ENCODE measurements at regions not wholly inside any gene's neighbourhood (a gene's known extent, or its start where the extent isn't known, plus 50 kb on each side); places are given as distances from the start of the nearest gene placed in this dataset.

DNA sequence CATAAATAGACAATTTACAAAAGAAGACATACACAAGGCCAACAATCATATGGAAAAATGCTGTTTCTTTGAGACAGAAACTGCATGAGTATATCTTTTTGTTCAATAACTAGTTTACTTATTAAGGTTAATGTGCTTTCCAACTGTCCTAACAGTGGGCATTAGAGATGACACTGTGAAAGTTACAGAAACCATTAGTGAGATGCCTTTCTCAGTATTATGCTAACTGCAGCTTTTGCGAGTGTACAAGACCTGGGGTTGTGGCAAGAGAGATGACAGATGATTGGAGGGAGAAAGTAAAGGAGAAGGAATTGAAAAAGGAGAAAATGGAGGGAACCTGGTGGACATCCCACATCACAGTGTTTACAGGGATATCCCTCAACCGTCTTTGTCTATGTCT is 640.5 kb downstream of the ZPLD1 start:
- FAIRE-seq, result no peak

DNA sequence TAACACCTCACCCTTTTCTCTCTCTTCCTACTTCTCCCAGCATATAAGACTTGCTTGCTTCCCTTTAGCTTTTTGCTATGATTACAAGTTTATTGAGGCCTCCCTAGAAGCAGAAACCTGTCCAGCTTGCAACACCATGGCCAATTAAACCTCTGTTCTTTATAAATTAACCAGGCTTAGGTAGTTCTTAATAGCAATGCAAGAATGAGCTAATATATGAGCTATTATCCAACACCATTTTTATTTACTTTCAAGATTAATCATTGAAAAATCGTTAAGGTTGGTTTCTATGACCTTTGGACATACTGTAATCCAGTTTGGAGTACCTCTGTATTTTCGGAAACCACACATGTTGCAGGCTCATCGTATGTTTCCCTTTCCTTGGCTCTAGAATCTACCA is 643.1 kb downstream of the ZPLD1 start:
- no peak for FAIRE-seq

DNA sequence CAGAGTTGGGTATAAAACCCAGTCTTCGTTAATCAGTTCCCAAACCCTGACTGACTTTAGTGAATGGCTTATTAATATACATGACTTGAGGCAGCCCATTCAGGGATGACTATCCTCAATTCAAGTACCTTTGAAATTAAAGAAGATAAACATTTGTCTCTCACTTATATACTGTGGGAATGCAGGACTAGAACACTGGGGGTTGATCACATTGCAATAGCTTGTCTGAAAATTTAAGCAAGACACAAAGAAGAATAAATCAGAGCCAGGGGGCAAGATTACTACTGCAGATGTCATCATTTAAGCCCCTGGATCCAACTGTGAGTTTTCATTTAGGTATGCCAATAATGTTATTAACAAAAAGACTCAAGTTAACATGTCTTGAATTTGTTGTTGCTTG is 647.7 kb downstream of the ZPLD1 start:
- FAIRE-seq, result no peak

DNA sequence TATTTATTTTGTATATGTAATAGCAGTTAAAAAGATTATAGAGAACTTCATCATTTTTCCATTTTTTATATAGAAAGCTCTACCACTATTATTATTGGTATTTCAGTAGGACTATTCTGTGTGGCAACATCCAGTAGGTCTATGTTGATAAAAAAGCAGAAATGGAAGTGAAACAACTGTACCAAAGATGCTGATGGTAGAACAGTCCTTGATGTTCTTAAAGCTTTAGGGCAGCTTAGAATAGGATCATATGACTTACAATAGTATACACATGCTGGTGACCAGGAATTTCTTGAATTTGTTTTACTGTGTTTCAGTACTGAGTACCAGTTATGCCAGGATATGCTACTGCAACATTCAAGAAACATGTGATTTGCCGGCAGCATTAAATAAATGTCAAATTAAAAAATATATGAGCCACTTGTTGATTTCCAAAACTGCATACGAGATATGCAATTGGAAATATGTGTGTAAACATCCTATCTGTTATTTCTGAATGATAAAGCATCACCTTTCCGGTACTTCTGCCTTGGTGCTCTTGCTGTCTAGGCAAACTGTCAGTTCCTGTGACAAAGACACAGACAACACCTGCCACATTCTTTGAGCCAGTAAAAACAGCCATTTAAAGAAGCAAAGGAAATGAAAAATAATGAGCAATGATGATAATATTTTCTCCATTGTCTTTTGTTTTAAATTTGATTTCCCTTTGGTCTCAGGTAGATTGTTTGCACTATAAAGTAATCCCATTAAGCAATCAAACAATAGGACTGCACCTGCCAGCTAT is 649.2 kb downstream of the ZPLD1 start:
- no peak for FAIRE-seq

DNA sequence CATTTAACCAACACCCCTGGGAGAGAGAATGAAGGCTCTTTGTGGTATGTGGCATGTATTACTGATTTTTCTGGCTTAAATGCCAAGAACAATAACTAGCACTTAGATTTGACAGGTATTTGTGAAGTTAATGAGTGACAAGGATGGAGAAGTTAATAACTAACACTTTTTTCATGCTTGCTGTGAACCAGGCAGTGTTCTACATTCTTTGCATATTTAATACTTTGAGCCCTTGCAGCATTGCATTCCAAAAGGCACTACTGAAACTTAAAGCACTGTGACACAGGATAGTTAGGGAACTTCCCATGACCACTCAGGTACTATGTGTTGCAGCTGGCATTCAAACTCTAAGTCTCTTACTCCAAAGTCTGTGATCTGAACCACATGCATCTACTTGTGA is 650.6 kb downstream of the ZPLD1 start:
- no peak for FAIRE-seq

DNA sequence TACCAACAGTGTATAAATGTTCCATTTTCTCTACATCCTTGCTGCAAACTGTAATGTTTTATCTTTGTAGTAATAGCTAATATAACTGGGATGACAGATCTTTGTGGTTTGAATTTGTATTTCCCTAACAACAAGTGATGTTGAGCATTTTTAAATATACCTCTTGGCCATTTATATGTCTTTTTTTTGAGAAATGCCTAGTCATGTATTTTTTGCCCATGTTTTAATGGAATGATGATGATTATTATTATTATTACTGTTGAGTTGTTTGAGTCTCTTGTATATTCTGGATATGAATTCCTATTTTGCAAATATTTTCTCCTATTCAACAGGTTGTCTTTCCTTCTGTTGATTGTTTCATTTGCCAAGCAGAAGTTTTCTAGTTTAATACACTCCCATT is 654.9 kb downstream of the ZPLD1 start:
- FAIRE-seq, result no peak

DNA sequence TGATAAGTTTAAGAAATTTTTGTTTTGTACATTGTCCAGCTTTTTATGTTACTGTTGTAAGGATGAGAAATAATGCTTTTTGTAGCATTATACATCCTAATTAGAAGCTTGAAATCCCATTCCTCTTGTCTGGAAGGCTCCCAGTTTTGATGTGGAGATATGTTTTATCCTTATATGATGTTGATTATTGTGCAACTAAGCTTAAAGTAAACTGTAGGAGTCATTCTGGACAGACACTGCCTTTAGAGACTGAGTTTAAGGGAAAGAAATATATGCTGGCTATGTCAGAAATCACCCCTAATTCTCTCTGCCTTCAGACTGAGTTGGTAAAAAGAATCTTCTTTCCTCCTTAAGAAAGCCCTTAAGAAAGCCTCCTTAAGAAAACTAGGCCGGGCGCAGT is 670.4 kb downstream of the ZPLD1 start:
- no peak for FAIRE-seq

DNA sequence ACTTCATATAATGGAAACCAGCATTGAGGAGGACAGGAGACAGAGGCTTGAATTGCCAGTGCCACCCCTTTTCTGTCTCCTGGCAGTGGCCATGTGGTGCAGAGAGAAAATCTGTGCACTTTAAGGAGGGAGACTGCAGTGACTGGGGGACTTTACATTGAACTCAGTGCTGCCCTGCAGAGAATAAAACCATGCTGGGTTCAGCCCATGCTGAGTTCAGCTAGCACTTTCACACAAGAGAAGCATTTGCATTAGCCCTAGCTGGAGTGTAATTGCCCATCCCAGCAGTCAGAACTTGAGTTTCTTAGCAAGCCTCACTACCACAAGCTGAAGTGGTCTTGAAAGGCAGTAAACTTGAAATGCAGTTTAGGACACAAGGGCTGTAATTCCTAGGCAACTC is 677.5 kb downstream of the ZPLD1 start:
- FAIRE-seq, result no peak

DNA sequence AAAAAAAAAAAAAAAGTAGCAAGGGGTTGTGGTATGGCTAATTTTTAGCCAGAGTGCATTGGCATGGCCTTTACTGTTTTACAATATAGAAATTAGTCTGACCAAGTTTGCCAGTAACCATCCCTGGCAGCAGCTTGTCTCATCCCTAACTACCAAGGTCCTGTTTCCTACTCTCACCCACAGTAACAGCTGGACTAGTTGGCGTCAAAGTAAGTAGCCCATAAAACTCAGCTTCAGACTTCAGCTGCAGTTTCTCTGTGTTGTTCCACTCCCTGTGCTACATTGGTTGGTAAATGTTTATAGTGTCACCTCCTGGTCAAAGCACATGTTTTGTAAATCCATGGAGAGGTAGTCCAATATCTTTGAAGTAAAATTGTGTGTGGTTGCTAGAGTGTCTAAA is 691.3 kb downstream of the ZPLD1 start:
- no peak for FAIRE-seq

DNA sequence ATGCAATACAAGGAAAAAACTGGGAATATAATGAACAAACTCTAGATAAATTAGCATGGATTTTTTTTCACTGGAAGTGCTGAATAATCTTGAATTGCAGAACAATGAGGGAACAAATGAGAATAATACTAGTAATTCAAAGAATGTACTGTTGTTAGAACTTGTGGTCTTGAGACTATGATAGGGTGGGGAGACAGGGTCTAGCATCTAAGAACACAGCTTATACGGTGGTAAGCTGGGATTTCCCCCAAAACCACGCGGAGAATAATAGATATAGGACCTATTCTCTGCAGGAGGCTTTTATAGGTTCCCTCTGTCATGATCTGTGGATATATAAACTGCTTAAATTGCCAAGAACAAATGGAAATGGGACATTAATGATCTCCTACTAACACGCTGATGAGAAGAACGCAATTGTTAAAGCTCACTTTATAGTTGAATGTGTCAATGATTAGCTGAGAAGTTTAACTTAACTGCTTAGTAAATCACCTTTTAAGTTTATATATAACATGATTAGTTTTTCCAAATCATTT is 692.3 kb downstream of the ZPLD1 start:
- FAIRE-seq, result no peak

DNA sequence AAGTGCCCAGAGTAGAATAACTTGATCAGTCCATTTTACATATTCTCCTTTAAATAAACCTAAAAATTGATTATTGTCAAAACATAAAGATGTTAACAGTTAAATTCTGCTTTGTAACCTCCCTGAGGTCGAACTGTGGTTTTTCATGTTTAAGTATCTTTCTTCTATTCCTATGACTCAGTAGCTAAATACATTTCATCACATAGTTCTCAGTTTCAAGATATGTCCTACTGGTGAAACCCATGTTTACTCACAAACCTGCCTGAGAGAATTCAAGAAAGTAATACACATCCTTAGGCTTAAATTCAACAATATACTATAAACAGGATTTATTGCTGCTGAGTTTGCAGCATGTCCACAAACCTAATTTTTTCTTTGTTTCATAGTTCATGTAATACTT is 692.9 kb downstream of the ZPLD1 start:
- FAIRE-seq, result no peak

DNA sequence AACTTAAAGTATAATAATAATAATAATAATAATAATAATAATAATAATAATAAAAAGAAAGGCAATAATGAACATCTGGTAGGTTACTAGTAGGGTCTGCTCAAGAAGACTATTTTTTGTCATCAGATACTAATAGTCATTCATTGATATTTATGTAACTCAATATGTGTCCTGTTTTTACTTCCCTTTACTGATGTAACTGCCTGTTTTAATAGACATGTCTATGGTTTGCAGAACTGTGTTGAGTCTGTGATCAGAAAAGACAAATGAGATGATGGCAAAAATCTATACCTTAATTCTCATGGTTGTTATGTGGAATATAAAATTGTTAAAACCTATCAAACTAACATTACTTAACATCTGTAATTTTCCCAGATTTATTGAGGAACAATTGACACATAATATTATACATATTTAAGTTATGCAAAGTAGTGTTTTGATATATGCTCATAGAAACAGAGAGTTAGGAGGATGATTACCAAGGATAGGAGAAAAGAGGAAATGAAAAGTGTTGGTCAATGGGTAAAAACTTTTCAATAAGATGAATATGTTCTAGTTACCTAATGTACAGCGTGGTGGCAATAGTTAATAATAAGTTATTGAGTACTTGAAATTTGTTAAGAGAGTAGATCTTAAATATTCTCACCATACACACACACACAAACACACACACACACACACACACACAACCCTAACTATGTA is 699.4 kb downstream of the ZPLD1 start:
- FAIRE-seq, result no peak

DNA sequence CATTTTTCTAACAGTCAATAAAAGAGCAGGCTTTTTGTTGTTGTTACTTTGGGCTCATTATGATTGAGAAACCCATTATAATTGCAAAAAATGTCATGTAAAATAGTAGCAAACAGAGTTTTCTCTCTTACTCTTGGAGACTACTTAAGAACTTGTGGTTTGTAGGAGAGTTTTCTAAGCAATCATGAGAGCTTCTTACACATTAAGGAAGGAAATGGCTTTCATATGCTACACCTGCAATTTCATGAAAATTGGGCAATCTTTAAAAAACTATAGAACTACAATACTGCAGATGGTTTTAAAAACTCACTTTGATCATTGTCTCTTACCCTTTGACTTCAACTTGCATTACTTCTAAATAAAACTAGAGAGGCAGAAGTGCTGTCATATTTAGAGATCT is 701.8 kb downstream of the ZPLD1 start:
- FAIRE-seq, result no peak

DNA sequence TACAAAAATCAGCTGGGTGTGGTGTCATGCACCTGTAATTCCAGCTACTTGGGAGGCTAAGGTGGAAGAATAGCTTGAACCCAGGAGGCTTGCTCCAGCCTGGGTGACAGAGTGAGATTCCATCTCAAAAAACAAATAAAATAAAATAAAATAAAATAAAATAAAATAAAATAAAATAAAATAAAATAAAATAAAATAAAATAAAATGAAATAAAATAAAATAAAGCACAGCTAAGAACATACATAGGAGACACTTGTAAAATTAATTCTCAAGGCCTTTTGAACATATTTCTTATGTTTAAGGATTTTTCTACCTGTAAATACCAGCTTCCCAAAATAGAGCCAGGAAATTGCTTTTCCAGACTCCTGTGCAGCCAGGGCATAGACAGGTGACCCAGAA is 703.0 kb downstream of the ZPLD1 start:
- FAIRE-seq, result no peak

DNA sequence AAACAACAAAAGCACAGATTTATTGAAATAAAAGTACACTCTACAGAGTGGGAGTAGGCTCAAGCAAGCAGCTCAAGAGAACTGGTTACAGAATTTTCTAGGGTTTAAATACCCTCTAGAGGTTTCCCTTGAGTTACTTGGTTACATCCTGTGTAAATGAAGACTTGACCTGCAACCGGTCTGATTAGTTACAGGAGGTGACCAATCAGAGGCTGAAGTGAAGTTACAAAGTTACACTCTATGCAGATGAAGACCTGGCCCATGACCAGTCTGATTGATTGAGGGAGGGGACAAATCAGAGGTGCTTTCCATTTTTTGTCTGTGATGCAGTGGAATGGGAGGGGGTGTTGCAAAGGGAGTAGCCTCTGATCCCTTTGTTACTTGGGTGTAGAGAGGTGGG is 723.4 kb downstream of the ZPLD1 start:
- no peak for FAIRE-seq

DNA sequence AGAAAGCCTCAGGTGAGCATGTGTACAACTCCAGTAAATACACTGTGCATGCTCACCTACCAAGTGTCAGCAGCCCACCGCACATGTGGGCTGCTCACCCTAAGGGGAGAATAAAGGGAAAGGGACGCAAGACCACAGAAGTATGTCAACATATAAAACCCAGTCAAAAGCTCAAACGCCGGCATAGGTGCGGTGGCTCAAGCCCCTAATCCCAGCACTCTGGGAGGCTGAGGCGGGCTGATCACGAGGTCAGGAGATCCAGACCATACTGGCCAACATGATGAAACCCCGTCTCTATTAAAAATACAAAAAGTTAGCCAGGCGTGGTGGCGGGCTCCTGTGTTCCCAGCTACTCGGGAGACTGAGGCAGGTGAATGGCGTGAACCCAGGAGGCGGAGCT is 732.1 kb downstream of the ZPLD1 start:
- no peak for FAIRE-seq

DNA sequence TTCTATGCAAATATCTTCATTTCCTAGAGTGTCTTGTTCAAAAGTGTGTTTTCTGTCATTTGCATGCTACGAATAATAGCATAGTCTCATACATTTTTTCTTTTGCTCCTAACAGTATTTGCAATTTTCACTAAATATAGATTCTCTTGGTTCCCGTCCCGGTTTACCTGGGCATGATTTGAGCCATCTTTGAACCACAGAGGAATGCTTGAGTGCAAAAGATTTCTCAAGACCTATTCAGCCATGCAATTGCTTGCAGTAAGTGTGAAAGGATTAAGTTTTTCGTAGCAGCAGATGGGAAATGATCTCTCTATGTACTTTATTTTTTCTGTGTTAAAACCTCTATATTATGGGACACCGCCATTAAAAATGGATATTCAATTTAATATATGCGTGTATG is 733.0 kb downstream of the ZPLD1 start:
- FAIRE-seq, result no peak

DNA sequence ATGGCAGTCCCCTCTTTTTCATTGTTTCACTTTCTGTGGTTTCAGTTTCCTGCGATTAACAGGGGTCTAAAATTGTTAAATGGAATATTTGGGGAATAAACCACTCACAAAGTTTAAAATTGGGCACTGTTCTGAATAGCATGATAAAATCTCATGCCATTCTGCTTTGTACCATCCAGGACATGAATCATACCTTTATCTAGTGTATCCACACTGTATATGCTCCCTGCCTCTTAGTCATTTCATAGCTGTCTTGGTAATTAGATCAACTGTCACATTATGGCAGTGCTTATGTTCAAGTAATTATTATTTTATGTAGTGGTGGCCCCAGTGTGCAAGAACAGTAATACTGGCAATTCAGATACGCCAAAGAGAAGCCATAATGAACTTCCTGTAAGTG is 734.5 kb downstream of the ZPLD1 start:
- no peak for FAIRE-seq

DNA sequence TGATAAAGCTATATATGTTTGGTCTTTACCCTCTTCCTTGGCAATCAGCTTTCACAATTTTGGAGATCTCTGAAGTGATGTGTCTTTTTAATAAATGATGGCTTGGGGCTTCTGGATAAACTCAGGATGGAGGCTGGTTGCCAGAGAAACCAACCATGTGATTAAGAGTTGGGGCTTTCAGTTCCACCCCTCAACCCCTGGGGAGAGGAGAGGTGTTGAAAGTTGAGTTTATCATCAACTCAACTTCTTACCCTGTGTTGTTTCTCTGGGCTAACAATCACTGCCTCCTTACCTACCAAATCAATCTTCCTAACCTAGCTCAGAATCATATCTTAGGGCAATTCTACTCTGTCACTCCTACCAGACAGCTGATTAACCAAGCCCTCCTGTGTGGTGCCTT is 735.8 kb downstream of the ZPLD1 start:
- FAIRE-seq, result no peak

DNA sequence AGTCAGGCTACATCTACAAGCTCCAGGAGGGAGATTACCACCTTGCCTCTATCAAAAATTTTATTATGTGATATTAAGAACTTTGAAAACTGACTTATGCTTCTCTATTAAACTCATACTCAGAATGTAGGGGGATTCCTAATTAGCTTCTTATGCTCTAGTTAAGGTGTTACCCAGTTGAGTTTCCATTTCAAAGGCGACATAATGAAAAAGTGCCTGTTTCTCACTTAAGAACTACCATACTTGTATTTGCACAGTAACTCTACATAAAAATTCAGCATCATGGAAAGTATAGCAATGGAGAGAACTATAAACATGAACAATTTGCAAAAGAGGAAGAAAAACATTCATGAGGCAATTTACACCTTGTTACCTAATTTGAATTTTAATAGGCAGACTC is 739.1 kb downstream of the ZPLD1 start:
- FAIRE-seq, result no peak

DNA sequence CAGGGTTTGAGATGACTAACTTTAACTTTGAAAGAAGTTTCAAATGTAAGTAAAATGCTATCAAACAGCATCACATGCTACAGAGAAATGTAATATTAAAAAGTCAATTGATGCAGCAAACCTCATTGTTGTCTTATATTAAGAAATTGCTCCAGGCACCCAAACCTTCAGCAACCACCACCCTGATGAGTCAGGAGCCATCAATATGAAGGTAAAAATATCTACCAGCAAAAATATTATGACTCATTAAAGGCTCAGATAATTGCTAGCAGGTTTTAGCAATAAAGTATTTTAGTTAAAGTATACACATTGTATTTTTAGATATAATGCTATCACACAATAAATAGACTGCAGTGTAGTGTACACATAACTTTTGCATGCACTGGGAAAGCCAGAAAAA is 746.3 kb downstream of the ZPLD1 start:
- FAIRE-seq, result no peak

DNA sequence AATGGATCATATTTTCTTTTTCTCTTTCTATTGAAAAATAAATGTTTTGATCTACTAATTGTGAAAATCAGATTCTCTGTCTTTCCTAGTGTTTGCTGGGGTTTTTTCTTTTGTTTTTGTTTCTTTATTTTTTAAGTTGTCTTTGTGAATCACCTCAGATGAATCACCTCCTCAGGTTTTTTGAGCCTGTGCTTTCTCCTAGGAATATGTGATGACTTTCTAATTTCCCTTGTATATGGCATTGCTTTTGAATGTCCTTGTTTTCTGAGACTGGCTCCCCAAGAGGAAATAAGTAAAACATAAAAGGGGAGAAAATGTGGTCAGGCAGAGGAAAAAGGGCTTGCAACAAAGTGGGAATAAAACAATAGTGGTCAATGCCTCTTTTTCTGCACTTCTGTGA is 750.0 kb downstream of the ZPLD1 start:
- FAIRE-seq, result no peak

DNA sequence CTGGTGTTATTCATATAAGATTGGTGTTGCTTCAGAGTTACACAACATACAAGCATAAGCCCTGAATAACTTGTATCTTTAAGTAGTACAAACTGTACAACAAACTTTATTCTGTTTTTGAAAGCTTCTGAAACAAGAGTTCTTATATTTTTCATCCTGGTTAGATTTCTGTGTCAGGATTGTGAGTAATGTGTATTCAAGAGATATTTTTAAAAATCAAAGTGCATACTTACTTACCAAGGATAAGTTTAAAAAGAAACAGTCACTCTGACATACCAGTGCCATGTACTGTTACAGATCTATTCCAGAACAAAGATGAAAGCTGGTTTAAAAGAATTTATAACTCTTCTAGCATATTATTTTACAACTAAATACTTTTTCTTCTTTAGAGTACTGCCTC is 755.1 kb downstream of the ZPLD1 start:
- FAIRE-seq, result no peak

DNA sequence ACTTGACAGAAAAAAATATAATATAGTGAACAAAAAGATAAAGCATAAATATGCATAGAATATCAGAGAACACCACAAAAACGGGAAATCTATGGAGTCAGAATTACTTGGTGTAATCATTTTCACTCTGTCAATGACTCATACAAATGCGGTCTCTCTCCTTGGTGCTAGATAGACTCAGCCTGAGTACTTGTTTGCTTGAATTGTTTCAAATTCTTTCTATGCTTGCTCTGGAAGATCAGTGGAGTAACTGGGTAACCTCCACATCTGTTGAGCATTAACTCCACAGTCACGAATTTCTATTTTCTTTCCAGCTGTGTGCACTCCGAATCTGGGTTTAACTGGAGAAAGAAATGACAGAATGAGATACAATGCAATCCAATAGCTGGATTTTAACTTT is 760.4 kb downstream of the ZPLD1 start:
- no peak for FAIRE-seq

DNA sequence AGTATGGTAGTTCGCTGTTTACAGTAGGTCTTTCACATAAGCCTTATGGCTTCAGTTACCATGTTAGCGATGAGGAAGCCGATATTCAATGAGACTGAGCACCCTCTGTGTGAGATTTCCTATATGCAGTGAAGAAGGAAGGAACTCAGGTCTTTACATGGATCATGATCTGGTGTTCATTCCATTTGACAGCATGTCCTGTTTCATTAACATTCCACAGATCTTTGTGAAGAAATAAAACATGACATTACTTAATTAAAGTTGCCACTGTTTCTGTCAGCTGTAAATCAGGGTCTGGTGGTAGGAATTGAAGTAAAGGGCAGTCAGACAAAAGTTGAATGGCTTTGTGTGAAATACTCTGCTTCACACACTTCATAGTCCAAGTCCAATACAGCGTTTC is 768.6 kb downstream of the ZPLD1 start:
- FAIRE-seq, result no peak
